ENCODE measurements at regions not wholly inside any gene's neighbourhood (a gene's known extent, or its start where the extent isn't known, plus 50 kb on each side); places are given as distances from the start of the nearest gene placed in this dataset.
A peak's percentile ranks its signal among the peaks of the same experiment; 100 is the strongest.

DNA sequence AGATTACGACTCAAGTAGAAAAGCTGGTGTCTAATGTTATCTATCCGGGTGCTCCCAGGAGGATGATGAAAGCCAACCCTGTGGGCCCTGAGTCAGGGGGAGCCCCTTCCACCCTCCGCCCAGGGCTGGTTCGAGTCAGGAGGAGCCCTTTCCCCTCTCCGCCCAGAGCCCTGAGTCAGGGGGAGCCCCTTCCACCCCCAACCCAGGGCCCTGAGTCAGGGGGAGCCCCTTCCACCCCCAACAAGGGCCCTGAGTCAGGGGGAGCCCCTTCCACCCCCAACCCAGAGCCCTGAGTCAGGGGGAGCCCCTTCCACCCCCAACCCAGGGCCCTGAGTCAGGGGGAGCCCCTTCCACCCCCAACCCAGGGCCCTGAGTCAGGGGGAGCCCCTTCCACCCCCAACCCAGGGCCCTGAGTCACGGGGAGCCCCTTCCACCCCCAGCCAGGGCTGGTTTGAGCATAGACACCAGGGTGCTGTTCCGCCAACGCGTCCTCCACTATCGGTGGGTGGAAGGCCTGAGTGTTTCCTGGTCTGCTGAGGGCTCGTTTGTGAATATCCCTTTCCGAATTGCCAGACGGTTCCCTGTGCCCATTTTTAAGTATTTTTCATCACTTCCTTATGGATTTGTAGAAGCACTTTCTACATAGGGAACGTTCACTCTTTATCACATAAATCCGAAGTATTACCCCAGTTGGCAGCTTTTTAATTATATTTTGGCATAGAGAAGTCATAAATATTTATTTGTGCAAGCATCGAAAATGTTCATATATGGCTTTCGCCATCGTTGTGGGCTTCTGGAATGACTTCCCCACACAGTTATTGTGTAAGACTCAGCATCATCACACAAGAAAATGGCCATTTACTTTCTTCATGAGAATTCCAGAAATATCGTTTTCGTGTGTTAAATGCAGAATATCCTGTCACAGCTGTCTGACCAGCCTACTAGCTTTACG lies 380.6 kb downstream of the BRD1 start:
- DNase-seq: peak; percentile 43
- Histone ChIP-seq H3K4me3 (ENCODE audit: insufficient read depth, low read depth, low read length) (no peak overlapping the region), H3K27me3 (ENCODE audit: control insufficient read depth, insufficient read depth, low read length) (peaks cover 10% of the 10 kb centered on the region), H3K36me3 (replicated peaks; ENCODE audit: control insufficient read depth, insufficient read depth, low read length) (no peaks in the 10 kb centered on the region)

DNA sequence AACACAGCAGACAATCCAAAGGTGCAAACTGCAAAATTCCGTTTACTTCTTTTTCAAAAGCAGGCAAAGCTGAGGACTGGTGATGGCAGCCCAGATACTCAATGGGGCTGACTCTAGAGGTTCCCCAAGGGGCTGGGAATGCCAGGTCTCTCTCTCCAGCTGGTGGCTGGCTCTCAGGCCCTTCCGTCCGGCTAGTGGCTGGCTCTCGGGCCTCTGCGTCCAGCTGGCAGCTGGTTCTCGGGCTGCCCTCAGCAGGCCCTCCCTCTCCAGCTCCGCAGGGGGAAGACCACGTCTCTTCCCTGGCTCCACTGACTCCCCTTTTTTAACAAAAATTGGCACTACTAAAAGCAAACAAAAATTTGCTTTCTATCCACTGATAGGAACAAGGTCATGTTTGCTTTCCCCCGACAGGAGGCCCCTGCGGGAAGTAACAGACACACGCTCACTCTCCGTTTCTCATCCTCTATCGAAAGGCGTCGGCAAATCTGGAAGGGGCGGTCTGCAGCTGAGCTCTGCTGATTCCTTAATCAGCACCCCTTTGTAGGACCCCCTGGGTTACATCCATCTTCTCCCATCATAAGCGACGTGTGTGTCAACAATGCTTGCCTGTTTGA lies 381.4 kb downstream of the BRD1 start:
- no peak for DNase-seq
- no peaks in the 10 kb centered on the region for H3K36me3 ChIP-seq (replicated peaks; ENCODE audit: control insufficient read depth, insufficient read depth, low read length)
- peaks cover 7% of the 10 kb centered on the region for H3K27me3 ChIP-seq (ENCODE audit: control insufficient read depth, insufficient read depth, low read length)
- H3K4me3 ChIP-seq (ENCODE audit: insufficient read depth, low read depth, low read length): no peak overlapping the region

DNA sequence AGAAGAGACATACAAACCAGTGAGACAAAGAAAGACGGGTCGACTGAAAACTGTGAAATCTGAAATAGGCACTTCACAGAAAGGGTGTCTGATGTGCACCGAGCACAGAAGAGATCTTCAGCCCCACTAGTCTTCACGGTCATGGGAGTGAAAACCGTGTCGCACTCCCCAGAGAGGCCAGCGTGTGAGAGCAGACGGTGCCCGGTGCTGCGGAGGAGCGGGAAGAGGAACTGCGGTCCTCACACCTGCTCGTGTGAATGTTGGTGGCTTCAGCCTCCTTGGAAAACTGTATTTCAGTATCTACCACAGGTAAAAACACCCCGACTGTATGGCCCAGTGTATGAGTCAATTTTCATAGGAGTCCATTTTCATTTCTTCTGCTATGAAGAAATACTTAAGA lies 382.9 kb downstream of the BRD1 start:
- Histone ChIP-seq H3K4me3 (ENCODE audit: insufficient read depth, low read depth, low read length) (no peak overlapping the region), H3K27me3 (ENCODE audit: control insufficient read depth, insufficient read depth, low read length) (peaks cover 4% of the 10 kb centered on the region), H3K36me3 (replicated peaks; ENCODE audit: control insufficient read depth, insufficient read depth, low read length) (no peaks in the 10 kb centered on the region)
- DNase-seq: no peak

GRCh38 chr22:49440931-49441330 lies 386.7 kb downstream of the BRD1 start:
- DNase-seq: no peak
- no peak overlapping the region for H3K4me3 ChIP-seq (ENCODE audit: insufficient read depth, low read depth, low read length)
- no peaks in the 10 kb centered on the region for H3K36me3 ChIP-seq (replicated peaks; ENCODE audit: control insufficient read depth, insufficient read depth, low read length)
- H3K27me3 ChIP-seq (ENCODE audit: control insufficient read depth, insufficient read depth, low read length): no peaks in the 10 kb centered on the region

GRCh38 chr22:49439373-49439772 lies 388.3 kb downstream of the BRD1 start:
- Histone ChIP-seq H3K36me3 (replicated peaks; ENCODE audit: control insufficient read depth, insufficient read depth, low read length) (no peaks in the 10 kb centered on the region), H3K4me3 (ENCODE audit: insufficient read depth, low read depth, low read length) (no peak overlapping the region), H3K27me3 (ENCODE audit: control insufficient read depth, insufficient read depth, low read length) (no peaks in the 10 kb centered on the region)
- peak; percentile 78 for DNase-seq

GRCh38 chr22:49437956-49438355 lies 389.7 kb downstream of the BRD1 start:
- Histone ChIP-seq H3K36me3 (replicated peaks; ENCODE audit: control insufficient read depth, insufficient read depth, low read length) (no peaks in the 10 kb centered on the region), H3K4me3 (ENCODE audit: insufficient read depth, low read depth, low read length) (no peak overlapping the region), H3K27me3 (ENCODE audit: control insufficient read depth, insufficient read depth, low read length) (no peaks in the 10 kb centered on the region)
- DNase-seq: no peak

- no peaks in the 10 kb centered on the region for H3K27me3 ChIP-seq (ENCODE audit: control insufficient read depth, insufficient read depth, low read length)
- no peak overlapping the region for H3K4me3 ChIP-seq (ENCODE audit: insufficient read depth, low read depth, low read length)
- no peaks in the 10 kb centered on the region for H3K36me3 ChIP-seq (replicated peaks; ENCODE audit: control insufficient read depth, insufficient read depth, low read length)
- no peak for DNase-seq
Observed at GRCh38 chr22:49437356-49437755, 390.3 kb downstream of the BRD1 start.

DNA sequence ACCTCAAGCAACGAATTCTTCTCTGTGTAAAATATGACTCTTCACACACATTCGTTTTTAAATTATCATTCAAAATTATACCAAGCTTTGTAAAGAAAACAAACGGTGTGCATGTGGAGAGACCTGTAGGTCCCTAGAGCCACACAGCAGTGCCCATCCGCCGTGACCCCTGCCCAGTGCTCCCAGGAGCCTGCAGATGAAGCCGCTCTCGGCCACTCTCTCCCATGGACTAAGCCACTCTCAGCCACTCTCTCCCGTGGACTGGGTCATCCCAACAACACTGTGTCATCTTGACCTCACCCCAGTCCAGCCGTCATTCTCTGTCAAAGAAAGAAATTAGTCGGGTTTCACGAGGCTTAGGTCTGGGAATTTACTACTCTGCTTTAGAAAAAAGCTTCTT lies 391.6 kb downstream of the BRD1 start:
- Histone ChIP-seq H3K36me3 (replicated peaks; ENCODE audit: control insufficient read depth, insufficient read depth, low read length) (no peaks in the 10 kb centered on the region), H3K4me3 (ENCODE audit: insufficient read depth, low read depth, low read length) (no peak overlapping the region), H3K27me3 (ENCODE audit: control insufficient read depth, insufficient read depth, low read length) (no peaks in the 10 kb centered on the region)
- DNase-seq: no peak

DNA sequence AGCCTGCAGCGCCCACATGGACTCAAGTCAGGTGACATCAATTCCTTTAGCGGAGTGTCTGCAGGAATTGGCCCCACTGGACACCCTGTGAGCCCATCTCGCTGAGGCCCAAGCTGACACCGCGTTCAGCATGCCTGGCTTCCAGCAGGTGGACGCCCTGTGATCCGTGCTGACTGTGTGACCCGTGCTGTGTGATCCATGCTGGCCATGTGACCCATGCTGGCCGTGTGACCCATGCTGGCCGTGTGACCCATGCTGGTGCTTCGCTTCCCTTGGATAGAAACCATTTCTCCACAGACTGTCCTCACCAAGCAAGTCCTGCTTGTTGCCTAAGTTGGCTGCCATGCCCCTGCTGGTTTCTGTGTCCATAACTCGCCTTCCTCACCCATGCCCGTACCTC lies 392.1 kb downstream of the BRD1 start:
- Histone ChIP-seq H3K36me3 (replicated peaks; ENCODE audit: control insufficient read depth, insufficient read depth, low read length) (no peaks in the 10 kb centered on the region), H3K4me3 (ENCODE audit: insufficient read depth, low read depth, low read length) (no peak overlapping the region), H3K27me3 (ENCODE audit: control insufficient read depth, insufficient read depth, low read length) (no peaks in the 10 kb centered on the region)
- no peak for DNase-seq

- no peaks in the 10 kb centered on the region for H3K36me3 ChIP-seq (replicated peaks; ENCODE audit: control insufficient read depth, insufficient read depth, low read length)
- DNase-seq: peak; percentile 91
Observed at GRCh38 chr22:49433717-49434611, 393.7 kb downstream of the BRD1 start.

DNA sequence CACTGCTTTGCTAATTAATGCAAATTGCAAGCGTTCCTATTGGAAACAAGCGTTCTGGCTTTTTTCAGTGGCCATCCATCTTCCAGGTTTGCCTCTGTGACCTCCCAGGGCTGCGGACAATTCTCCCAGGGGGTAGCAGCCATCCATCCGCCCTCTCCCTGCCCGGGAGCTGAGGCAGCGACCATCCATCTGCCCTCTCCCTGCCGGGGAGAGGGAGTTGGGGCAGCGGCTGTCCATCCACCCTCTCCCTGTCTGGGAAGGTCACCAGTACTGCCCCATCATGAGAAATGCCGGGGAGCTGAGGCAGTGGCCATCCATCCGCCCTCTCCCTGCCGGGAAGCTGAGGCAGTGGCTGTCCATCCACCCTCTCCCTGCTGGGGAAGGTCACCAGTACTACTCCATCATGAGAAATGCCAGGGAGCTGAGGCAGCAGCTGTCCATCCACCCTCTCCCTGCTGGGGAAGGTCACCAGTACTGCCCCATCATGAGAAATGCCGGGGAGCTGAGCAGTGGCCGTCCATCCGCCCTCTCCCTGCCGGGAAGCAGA lies 394.7 kb downstream of the BRD1 start:
- Histone ChIP-seq H3K36me3 (replicated peaks; ENCODE audit: control insufficient read depth, insufficient read depth, low read length) (no peaks in the 10 kb centered on the region), H3K27me3 (ENCODE audit: control insufficient read depth, insufficient read depth, low read length) (no peaks in the 10 kb centered on the region), H3K4me3 (ENCODE audit: insufficient read depth, low read depth, low read length) (no peak overlapping the region)
- no peak for DNase-seq

More at GRCh38 chr22:49433717-49434611, 393.7 kb downstream of the BRD1 start:
- Histone ChIP-seq H3K27me3 (ENCODE audit: control insufficient read depth, insufficient read depth, low read length) (no peaks in the 10 kb centered on the region), H3K4me3 (ENCODE audit: insufficient read depth, low read depth, low read length) (no peak overlapping the region)

DNA sequence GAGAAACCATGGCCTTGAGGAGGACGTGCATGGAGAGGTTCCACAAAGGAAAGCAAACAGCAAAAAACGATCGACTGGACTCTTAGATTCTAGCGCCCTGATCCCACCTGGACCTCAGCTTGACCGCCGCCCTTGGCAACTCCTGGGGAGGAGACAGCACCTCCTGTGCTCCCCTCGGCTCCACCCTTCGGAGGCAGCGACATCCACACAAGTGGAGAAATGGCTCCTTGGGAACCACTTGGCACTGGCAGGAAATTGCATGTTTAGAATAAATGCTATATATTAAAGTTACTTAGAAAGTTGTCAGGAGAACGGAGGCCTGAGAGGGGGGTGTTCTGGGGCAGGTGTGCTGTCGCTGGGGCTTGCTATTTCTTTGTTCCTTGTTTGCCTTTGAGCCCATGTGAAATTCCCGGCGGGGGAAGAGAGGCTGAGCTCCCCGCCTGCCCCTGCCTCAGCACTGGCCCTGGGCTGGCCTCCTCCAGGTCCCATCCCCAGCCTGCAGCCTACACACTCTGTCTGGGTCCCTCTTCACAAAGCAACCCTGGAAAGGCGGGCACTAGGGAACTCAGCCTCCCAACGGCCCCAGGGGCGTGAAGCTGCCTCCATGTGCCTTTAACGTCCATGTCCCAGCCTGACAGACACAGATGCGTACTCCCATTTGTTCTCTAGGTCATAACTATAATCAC lies 395.3 kb downstream of the BRD1 start:
- DNase-seq: no peak
- H3K27me3 ChIP-seq (ENCODE audit: control insufficient read depth, insufficient read depth, low read length): no peaks in the 10 kb centered on the region

DNA sequence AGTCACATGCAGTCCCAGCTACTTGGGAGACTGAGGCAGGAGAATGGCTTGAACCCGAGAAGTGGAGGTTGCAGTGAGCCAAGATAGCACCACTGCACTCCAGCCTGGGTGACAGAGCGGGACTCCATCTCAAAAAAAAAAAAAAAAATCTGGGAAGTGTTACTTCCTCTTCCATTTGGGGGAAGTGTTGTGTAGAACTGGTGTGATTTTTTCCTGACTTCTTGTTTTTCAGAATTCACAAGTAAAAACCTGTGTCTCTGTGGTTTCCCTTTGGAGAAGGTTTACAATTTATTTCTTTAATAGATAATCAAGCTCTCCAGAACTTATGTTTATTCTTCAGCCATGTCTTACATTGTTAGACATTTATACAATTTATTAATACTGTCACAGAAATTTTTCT lies 396.1 kb downstream of the BRD1 start:
- Histone ChIP-seq H3K27me3 (ENCODE audit: control insufficient read depth, insufficient read depth, low read length) (no peaks in the 10 kb centered on the region), H3K36me3 (replicated peaks; ENCODE audit: control insufficient read depth, insufficient read depth, low read length) (no peaks in the 10 kb centered on the region)
- no peak for DNase-seq

More for the DNA sequence above, 395.3 kb downstream of the BRD1 start:
- no peaks in the 10 kb centered on the region for H3K36me3 ChIP-seq (replicated peaks; ENCODE audit: control insufficient read depth, insufficient read depth, low read length)
- H3K4me3 ChIP-seq (ENCODE audit: insufficient read depth, low read depth, low read length): no peak overlapping the region

GRCh38 chr22:49429066-49429465 lies 398.6 kb downstream of the BRD1 start:
- Histone ChIP-seq H3K4me3 (ENCODE audit: insufficient read depth, low read depth, low read length) (no peak overlapping the region), H3K27me3 (ENCODE audit: control insufficient read depth, insufficient read depth, low read length) (no peaks in the 10 kb centered on the region; the same call in 1 of the 2 replicates), H3K36me3 (replicated peaks; ENCODE audit: control insufficient read depth, insufficient read depth, low read length) (no peaks in the 10 kb centered on the region)
- no peak for DNase-seq

More for the DNA sequence above, 396.1 kb downstream of the BRD1 start:
- H3K4me3 ChIP-seq (ENCODE audit: insufficient read depth, low read depth, low read length): no peak overlapping the region

Measured in H7 (cell line).